Liver (tissue), 3 donors: ENCODE measurements at regions not wholly inside any gene's neighbourhood (a gene's known extent, or its start where the extent isn't known, plus 50 kb on each side); places are given as distances from the start of the nearest gene placed in this dataset.

Experiments
- CTCF ChIP-seq: fragments of 150-350 bp; IDR thresholded peaks from 2 replicates; pipeline ENCODE4 v1.5.1; 2017; ENCODE audit warnings: improper control_type of control experiment, low read depth, low read length; ENCODE audit not compliant: missing input control
- GABPA ChIP-seq, 2 donors: IDR thresholded peaks in 1 of 2; conservative IDR thresholded peaks in 1 of 2; 2 replicates each; pipeline ENCODE4 v1.6.1; 2016; ENCODE audit warnings: antibody characterized with exemption in 2 of 2, mild to moderate bottlenecking in 1 of 2, moderate library complexity in 1 of 2
- HNF4A ChIP-seq, 2 donors: conservative IDR thresholded peaks; 2 replicates each; pipeline ENCODE4 v1.6.1; 2016; ENCODE audit warnings: antibody characterized with exemption in 2 of 2, mild to moderate bottlenecking in 2 of 2
- JUND ChIP-seq, 2 donors: IDR thresholded peaks; 2 replicates each; pipeline ENCODE4 v1.6.1; 2016; ENCODE audit warnings: antibody characterized with exemption in 2 of 2
- RAD21 ChIP-seq, 2 donors: IDR thresholded peaks; 2 replicates each; pipeline ENCODE4 v1.6.1; 2016; ENCODE audit warnings: antibody characterized with exemption in 2 of 2, mild to moderate bottlenecking in 2 of 2
- REST ChIP-seq: IDR thresholded peaks from 2 replicates; pipeline ENCODE4 v1.6.1; 2016; ENCODE audit warnings: antibody characterized with exemption, mild to moderate bottlenecking
- RXRA ChIP-seq, 2 donors: IDR thresholded peaks; 2 replicates each; pipeline ENCODE4 v1.6.1; 2017 to 2018; ENCODE audit warnings: antibody characterized with exemption in 2 of 2, mild to moderate bottlenecking in 1 of 2
- SP1 ChIP-seq: IDR thresholded peaks from 2 replicates; pipeline ENCODE4 v1.6.1; 2018; ENCODE audit warnings: antibody characterized with exemption, mild to moderate bottlenecking
- TF ChIP-seq, protein P1 (sequence below): IDR thresholded peaks from 2 replicates; pipeline ENCODE4 v1.6.1; 2016; ENCODE audit warnings: antibody characterized with exemption
- donor health status: healthy.
- donor health status: healthy.

DNA sequence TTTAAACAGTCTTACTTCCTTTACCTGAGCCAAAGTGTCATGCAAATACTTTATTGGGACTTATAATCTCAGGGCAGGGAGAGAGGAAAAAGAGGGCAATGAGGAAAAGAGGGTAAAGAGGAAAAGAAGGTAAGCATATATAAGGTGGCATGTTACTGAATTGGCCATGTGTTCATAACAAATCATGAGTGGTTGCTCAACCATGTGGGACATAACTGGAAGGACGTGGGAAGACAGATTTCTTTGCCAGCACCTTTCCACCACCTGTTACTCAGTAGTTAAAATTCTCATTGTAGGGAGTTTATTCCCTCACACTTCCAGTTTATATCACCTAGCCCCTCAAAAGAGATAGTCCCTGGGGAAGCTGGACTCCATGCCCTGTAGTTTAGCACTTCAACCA is 54.7 kb upstream of the TPRG1 start:
- TF ChIP-seq CTCF (no peak), GABPA (IDR thresholded peaks at IDR 0.05 in 1 of 2, conservative IDR thresholded peaks at IDR 0.05 in 1 of 2) (no peak), JUND (IDR thresholded peaks at IDR 0.05) (no peak), REST (no peak), RXRA (IDR thresholded peaks at IDR 0.05) (no peak), SP1 (no peak), RAD21 (IDR thresholded peaks at IDR 0.05) (no peak), HNF4A (conservative IDR thresholded peaks at IDR 0.05) (no peak)
- TF ChIP-seq, protein P1, sequence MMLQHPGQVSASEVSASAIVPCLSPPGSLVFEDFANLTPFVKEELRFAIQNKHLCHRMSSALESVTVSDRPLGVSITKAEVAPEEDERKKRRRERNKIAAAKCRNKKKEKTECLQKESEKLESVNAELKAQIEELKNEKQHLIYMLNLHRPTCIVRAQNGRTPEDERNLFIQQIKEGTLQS: no peak
